Heart left ventricle (tissue), 13 donors: ENCODE measurements at regions not wholly inside any gene's neighbourhood (a gene's known extent, or its start where the extent isn't known, plus 50 kb on each side); places are given as distances from the start of the nearest gene placed in this dataset.

Experiments
- CTCF ChIP-seq, 12 donors: fragments of 200-600 bp; sonication (generic) in 4 of 12; IDR thresholded peaks; one replicate each; pipeline versions ENCODE4 v1.5.0 to v1.8.0; 2018 to 2022; ENCODE audit warnings: antibody characterized with exemption in 12 of 12, mild to moderate bottlenecking in 5 of 12
- POLR2A ChIP-seq, 2 donors: fragments of 450-650 bp; IDR thresholded peaks; one replicate each; pipeline ENCODE4 v1.6.1; 2017; ENCODE audit warnings: antibody characterized with exemption in 2 of 2, mild to moderate bottlenecking in 2 of 2, moderate library complexity in 2 of 2
- donor health status: ischemic (EF 13 %, LVEDD 7.1; RV severe dilation, severe dysfunction).
- donor health status: DM: no; HTN: yes; CAD: no.
- donor health status: DM: no; HTN: no; CAD: no.
- donor health status: ischemic (EF 25% LVEDD 6.9; RV normal size, moderate dysfunction).
- donor health status: ischemic (EF 25% LVEDD 5.7; RV mildly dilated, moderate dysfunction).
- donor health status: ischemic (EF 35%, LVEDD 5.7; RV mildly dilated, moderate dysfunction).
- donor health status: nonischemic (EF 11% LVEDD 7.7; RV severe dilation, severe dysfunction).
- donor health status: DM: yes; HTN: yes; CAD: no.
- donor health status: PGD.
- donor health status: ischemic (EF 29% LVEDD 5.4; RV normal size, mild dysfunction).
- donor health status: nonischemic (EF 23%, LVEDD 6.1; RV moderate dilation, normal function).

- TF ChIP-seq CTCF (IDR thresholded peaks at IDR 0.05) (no peak), POLR2A (IDR thresholded peaks at IDR 0.05) (no peak)
Observed at GRCh38 chr15:31577108-31577507, 250.5 kb downstream of the KLF13 start.
